Natural killer cell (primary cell): ENCODE measurements at regions not wholly inside any gene's neighbourhood (a gene's known extent, or its start where the extent isn't known, plus 50 kb on each side); places are given as distances from the start of the nearest gene placed in this dataset.

ENCODE experiments used
- ATAC-seq, 3 donors: fragments of 150-1000 bp in 2 of 3; fragments of 200-7000 bp in 1 of 3; cut with Tn5 transposase; 1 replicate in 1 of 3; 2 replicates in 2 of 3; pipeline ENCODE4 v1.10.0; 2021; ENCODE audit warnings: mild to moderate bottlenecking in 2 of 3, moderate library complexity in 2 of 3
- DNase-seq, 2 donors: peaks; one replicate each; pipeline versions ENCODE4 v3.0.0 to v3.0.0-alpha.2; 2013 to 2021; ENCODE audit warnings: mixed read lengths in 1 of 2
- H3K27ac ChIP-seq: one replicate; pipeline ENCODE4 v1.5.1; 2013; ENCODE audit warnings: mild to moderate bottlenecking, low read length
- H3K27me3 ChIP-seq: one replicate; pipeline ENCODE4 v1.6.1; 2013; ENCODE audit warnings: low read length; ENCODE audit not compliant: control insufficient read depth, insufficient read depth
- H3K36me3 ChIP-seq: one replicate; pipeline ENCODE4 v1.6.1; 2013; ENCODE audit warnings: low read length; ENCODE audit not compliant: control insufficient read depth, insufficient read depth
- H3K4me1 ChIP-seq: one replicate; pipeline ENCODE4 v1.6.1; 2013; ENCODE audit warnings: low read length; ENCODE audit not compliant: control insufficient read depth, insufficient read depth
- H3K4me3 ChIP-seq: one replicate; pipeline ENCODE4 v1.5.1; 2013; ENCODE audit warnings: low read length
- H3K9me3 ChIP-seq: one replicate; pipeline ENCODE4 v1.6.1; 2013; ENCODE audit warnings: low read length; ENCODE audit not compliant: control insufficient read depth, insufficient read depth
- H3K27ac Mint-ChIP-seq, 2 donors: one replicate each; pipeline ENCODE4 v1.8.0; 2022; ENCODE audit warnings: mild to moderate bottlenecking in 2 of 2, mixed read lengths in 2 of 2, moderate library complexity in 1 of 2
- H3K27me3 Mint-ChIP-seq, 2 donors: one replicate each; pipeline ENCODE4 v1.8.0; 2022; ENCODE audit warnings: low read depth in 2 of 2, mixed read lengths in 2 of 2
- H3K36me3 Mint-ChIP-seq: one replicate; pipeline ENCODE4 v1.8.0; 2022; ENCODE audit warnings: mixed read lengths
- H3K4me1 Mint-ChIP-seq, 2 donors: one replicate each; pipeline ENCODE4 v1.8.0; 2022; ENCODE audit warnings: mixed read lengths in 2 of 2
- H3K4me3 Mint-ChIP-seq: one replicate; pipeline ENCODE4 v1.8.0; 2022; ENCODE audit warnings: mild to moderate bottlenecking, moderate library complexity, mixed read lengths
- H3K9me3 Mint-ChIP-seq, 2 donors: one replicate each; pipeline ENCODE4 v1.8.0; 2022; ENCODE audit warnings: mixed read lengths in 2 of 2
- CTCF ChIP-seq: fragments of 200-600 bp; IDR thresholded peaks from one replicate; pipeline ENCODE4 v1.8.0; 2022; ENCODE audit warnings: antibody characterized with exemption
- WGBS: methylation state at CpG from one replicate; pipeline ENCODE4 v1.1.7; 2013; ENCODE audit warnings: missing lambda C conversion rate; ENCODE audit not compliant: insufficient coverage; 5-methylcytosine and 5-hydroxymethylcytosine counted together
- intact Hi-C: fragments of 100-400 bp; cut with micrococcal nuclease; formaldehyde crosslinking; loops from one replicate; pipeline ENCODE4 v1.14.2; 2022

- Histone ChIP-seq H3K27ac (no peak overlapping the region), H3K4me3 (no peak overlapping the region), H3K4me1 (no peaks in the 10 kb centered on the region), H3K9me3 (no peaks in the 10 kb centered on the region), H3K36me3 (no peaks in the 10 kb centered on the region), H3K27me3 (no peaks in the 10 kb centered on the region)
- intact Hi-C loops: no loop called here
- no peak for DNase-seq
- Mint-ChIP-seq H3K4me3 (no peak overlapping the region), H3K9me3 (peaks cover 9 to 23% of the 10 kb centered on the region in 2 donors), H3K4me1 (no peaks in the 10 kb centered on the region), H3K36me3 (no peaks in the 10 kb centered on the region), H3K27ac (no peak overlapping the region), H3K27me3 (no peaks in the 10 kb centered on the region)
- no peak for TF ChIP-seq CTCF
- ATAC-seq: no peak
- 75% methylated on average over 1 of the region's 1 CpG for WGBS
Measured at GRCh38 chr16:60485872-60486489, 1550.3 kb downstream of the CDH8 start.

GRCh38 chr16:60484901-60485300 is 1551.3 kb downstream of the CDH8 start:
- no peaks in the 10 kb centered on the region for H3K4me1 Mint-ChIP-seq
- no peak overlapping the region for H3K27ac Mint-ChIP-seq
- no peak overlapping the region for H3K4me3 Mint-ChIP-seq
- Histone ChIP-seq H3K9me3 (no peaks in the 10 kb centered on the region), H3K4me1 (no peaks in the 10 kb centered on the region), H3K36me3 (no peaks in the 10 kb centered on the region), H3K4me3 (no peak overlapping the region), H3K27ac (no peak overlapping the region), H3K27me3 (no peaks in the 10 kb centered on the region)
- no peak for DNase-seq
- H3K36me3 Mint-ChIP-seq: no peaks in the 10 kb centered on the region
- no peaks in the 10 kb centered on the region for H3K27me3 Mint-ChIP-seq
- intact Hi-C loops: no loop called here
- no peak for TF ChIP-seq CTCF
- ATAC-seq: no peak
- H3K9me3 Mint-ChIP-seq: peaks cover 7 to 23% of the 10 kb centered on the region in 2 donors
- WGBS: 71% methylated on average over 1 of the region's 2 CpGs

- ATAC-seq: no peak
- peaks cover 7 to 16% of the 10 kb centered on the region in 2 donors for H3K9me3 Mint-ChIP-seq
- no peak overlapping the region for H3K4me3 ChIP-seq
- no peak overlapping the region for H3K4me3 Mint-ChIP-seq
- no peaks in the 10 kb centered on the region for H3K36me3 ChIP-seq
- no peak for TF ChIP-seq CTCF
- H3K27ac Mint-ChIP-seq: no peak overlapping the region
- no peaks in the 10 kb centered on the region for H3K4me1 ChIP-seq
- no peaks in the 10 kb centered on the region for H3K36me3 Mint-ChIP-seq
- no peaks in the 10 kb centered on the region for H3K27me3 ChIP-seq
- no peaks in the 10 kb centered on the region for H3K9me3 ChIP-seq
- intact Hi-C loops: no loop called here
- 89% methylated on average over 1 of the region's 2 CpGs for whole genome bisulfite sequencing
- no peaks in the 10 kb centered on the region for H3K4me1 Mint-ChIP-seq
- no peaks in the 10 kb centered on the region for H3K27me3 Mint-ChIP-seq
- DNase-seq: no peak
- H3K27ac ChIP-seq: no peak overlapping the region
Measured at GRCh38 chr16:60481591-60481990, 1554.6 kb downstream of the CDH8 start.

- Histone ChIP-seq H3K36me3 (no peaks in the 10 kb centered on the region), H3K27me3 (no peaks in the 10 kb centered on the region), H3K27ac (no peak overlapping the region), H3K4me1 (no peaks in the 10 kb centered on the region), H3K4me3 (no peak overlapping the region), H3K9me3 (no peaks in the 10 kb centered on the region)
- no peak for ATAC-seq
- Mint-ChIP-seq H3K4me1 (no peaks in the 10 kb centered on the region), H3K36me3 (no peaks in the 10 kb centered on the region), H3K9me3 (peaks cover 9 to 13% of the 10 kb centered on the region in 2 donors), H3K27ac (no peak overlapping the region), H3K4me3 (no peak overlapping the region), H3K27me3 (no peaks in the 10 kb centered on the region)
- WGBS: no CpG with 5 or more reads among the region's 1 CpG
- intact Hi-C loops: no loop called here
- no peak for DNase-seq
- no peak for TF ChIP-seq CTCF
Measured at GRCh38 chr16:60478810-60479209, 1557.4 kb downstream of the CDH8 start.
